Effector memory CD4-positive, alpha-beta T cell (primary cell): ENCODE measurements at regions not wholly inside any gene's neighbourhood (a gene's known extent, or its start where the extent isn't known, plus 50 kb on each side); places are given as distances from the start of the nearest gene placed in this dataset.
"Not testable (repeated sequence)": the region's sequence is repeated elsewhere in the genome, so short reads cannot be mapped to it uniquely, and the experiment has no call there.

Experiments used
- DNase-seq, 3 donors: peaks; one replicate each; pipeline ENCODE4 v3.0.0-alpha.2; 2020
- H3K27ac ChIP-seq: 2 replicates; pipeline ENCODE4 v1.7.0; 2013; ENCODE audit warnings: mild to moderate bottlenecking, low read length, moderate library complexity; ENCODE audit not compliant: insufficient read depth, poor library complexity, severe bottlenecking
- H3K27me3 ChIP-seq: replicated peaks from 2 replicates; pipeline ENCODE4 v1.7.0; 2013; ENCODE audit warnings: mild to moderate bottlenecking, low read length; ENCODE audit not compliant: insufficient read depth, control insufficient read depth, poor library complexity, severe bottlenecking
- H3K36me3 ChIP-seq: 2 replicates; pipeline ENCODE4 v1.7.0; 2013; ENCODE audit warnings: mild to moderate bottlenecking, low read length, moderate library complexity; ENCODE audit not compliant: control insufficient read depth, insufficient read depth
- H3K4me1 ChIP-seq: 2 replicates; pipeline ENCODE4 v1.7.0; 2013; ENCODE audit warnings: low read length, mild to moderate bottlenecking; ENCODE audit not compliant: control insufficient read depth, insufficient read depth, poor library complexity, severe bottlenecking
- H3K4me3 ChIP-seq: 2 replicates; pipeline ENCODE4 v1.7.0; 2013; ENCODE audit warnings: low read length, low read depth, mild to moderate bottlenecking; ENCODE audit not compliant: insufficient read depth, poor library complexity, severe bottlenecking
- H3K9me3 ChIP-seq: 2 replicates; pipeline ENCODE4 v1.7.0; 2013; ENCODE audit warnings: mild to moderate bottlenecking, low read length, moderate library complexity; ENCODE audit not compliant: control insufficient read depth

DNA sequence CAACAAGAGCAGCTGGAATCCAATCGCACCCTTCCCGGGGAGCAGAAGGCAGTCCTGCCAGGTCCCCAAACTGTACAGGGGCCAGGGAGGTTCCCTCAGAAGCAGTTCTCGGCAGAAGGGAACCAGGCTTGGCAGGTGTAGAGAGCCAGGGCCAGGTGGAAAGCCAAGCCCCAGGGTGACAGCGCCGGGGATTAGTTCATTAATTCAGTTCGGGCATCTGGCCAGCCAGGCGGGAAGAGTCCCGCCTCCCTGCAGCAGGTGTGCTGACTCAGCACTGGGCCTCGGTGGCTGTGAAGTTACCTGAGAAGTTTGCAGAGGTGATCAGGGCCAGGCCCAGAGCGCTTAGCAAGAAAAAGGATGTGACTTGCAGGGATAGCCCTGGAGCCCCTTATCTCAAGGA lies 4060.0 kb upstream of the TPTE start:
- not testable (repeated sequence) for H3K9me3 ChIP-seq, H3K27ac ChIP-seq, H3K4me3 ChIP-seq, DNase-seq, H3K36me3 ChIP-seq, H3K4me1 ChIP-seq, H3K27me3 ChIP-seq

DNA sequence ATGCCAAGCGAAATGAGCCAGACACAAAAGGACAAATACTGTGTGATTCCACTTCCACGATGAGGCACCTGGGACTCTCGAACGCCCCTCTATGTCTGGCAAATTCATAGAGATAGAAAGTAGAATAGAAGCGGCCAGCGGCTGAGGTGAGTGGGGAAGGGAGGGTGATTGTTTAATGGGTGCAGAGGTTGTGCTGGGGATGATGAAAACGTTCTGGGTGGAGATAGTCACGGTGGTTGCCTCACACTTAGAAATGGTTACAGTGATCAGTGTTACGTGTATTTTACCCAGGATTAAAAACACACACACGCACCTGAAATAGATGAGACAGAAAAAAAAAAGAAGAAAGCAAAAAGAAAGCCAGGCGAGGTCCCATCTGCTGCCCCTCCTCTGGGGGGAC lies 4057.0 kb upstream of the TPTE start:
- not testable (repeated sequence) for DNase-seq, H3K4me3 ChIP-seq, H3K27me3 ChIP-seq, H3K27ac ChIP-seq, H3K9me3 ChIP-seq, H3K36me3 ChIP-seq, H3K4me1 ChIP-seq

DNA sequence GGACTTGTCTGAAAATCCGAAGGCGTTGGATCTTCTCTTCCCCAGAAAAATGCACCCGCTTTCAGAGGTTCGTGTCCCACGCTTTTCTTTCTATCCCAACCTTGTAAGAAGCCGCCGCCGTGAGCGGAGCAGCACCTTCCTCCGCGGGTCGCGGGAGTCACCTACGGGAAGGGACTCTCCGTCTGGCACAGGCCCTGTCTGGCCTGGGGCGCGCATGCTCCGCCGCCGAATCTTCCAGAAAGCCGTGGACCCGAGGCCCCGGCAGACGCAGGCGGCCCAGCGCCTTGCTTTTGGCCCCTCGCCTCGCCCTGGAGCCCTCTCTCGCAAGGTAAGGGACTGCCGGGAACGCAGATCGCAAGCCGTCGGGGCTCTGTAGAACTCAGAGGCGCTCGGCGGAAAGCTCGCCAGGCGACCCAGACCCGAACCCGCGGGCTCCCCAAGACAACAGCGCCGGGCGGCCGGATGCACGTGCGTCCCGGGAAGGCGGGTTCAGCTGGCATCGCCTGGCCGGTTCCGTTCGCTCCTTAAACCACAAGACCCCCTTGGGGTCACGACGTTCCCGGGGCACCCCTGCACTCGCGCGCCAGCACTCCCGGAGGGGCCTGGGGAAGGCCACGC lies 4055.2 kb upstream of the TPTE start:
- H3K4me3 ChIP-seq, H3K27me3 ChIP-seq, H3K4me1 ChIP-seq, H3K36me3 ChIP-seq, DNase-seq, H3K27ac ChIP-seq, H3K9me3 ChIP-seq: not testable (repeated sequence)

- not testable (repeated sequence) for H3K4me3 ChIP-seq, H3K36me3 ChIP-seq, H3K9me3 ChIP-seq, H3K4me1 ChIP-seq, H3K27me3 ChIP-seq, DNase-seq, H3K27ac ChIP-seq
Observed at GRCh38 chr21:6466707-6467106, 4054.7 kb upstream of the TPTE start.

GRCh38 chr21:6467189-6467774 lies 4054.1 kb upstream of the TPTE start:
- H3K4me1 ChIP-seq, H3K36me3 ChIP-seq, H3K9me3 ChIP-seq, DNase-seq, H3K27me3 ChIP-seq, H3K27ac ChIP-seq, H3K4me3 ChIP-seq: not testable (repeated sequence)

DNA sequence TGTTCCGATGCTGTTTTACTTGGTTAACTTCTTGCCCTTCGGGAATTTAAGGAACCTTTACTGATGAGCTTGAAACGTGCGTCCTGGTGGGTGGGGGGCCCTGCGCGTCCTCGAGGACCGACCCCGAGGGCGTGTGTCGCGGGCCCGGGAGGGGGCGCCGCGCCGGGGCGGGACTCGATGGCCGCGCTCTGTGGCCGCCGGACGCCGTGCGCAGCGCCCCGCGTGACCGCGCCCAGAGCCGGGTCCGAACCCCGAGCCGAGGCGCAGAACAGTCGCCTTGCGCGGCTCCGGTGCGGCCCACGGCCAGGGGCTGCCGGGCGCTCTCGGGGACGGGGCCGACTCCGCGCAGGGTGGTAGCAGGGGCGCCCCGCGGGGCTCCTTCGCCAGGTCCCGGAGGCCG lies 4053.5 kb upstream of the TPTE start:
- not testable (repeated sequence) for DNase-seq, H3K27ac ChIP-seq, H3K9me3 ChIP-seq, H3K27me3 ChIP-seq, H3K36me3 ChIP-seq, H3K4me1 ChIP-seq, H3K4me3 ChIP-seq

DNA sequence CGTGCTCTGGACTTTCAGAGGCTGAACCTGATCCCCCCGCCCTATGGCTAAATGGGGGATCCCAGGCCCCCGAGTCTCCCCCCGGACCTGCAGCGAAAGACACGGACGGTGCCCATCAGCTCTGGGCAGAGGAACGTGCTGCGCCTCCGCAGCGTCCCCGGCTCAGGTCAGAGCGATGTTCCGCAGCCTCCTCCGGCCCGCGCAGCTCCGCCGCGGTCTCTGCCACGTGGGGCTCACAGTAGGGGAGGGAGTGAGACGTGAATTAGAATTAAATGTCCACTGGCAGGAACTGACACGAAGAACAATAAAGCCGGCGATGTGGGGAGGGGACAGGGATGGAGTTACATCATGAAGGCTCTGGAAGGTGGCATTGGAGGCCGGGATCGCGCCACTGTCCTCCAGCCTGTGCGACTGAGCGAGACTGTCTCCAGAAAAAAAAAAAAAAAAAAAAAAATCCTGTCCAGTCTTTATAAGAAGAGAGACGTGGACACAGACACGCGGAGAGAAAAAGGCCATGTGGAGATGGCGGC lies 4053.0 kb upstream of the TPTE start:
- not testable (repeated sequence) for H3K9me3 ChIP-seq, H3K36me3 ChIP-seq, DNase-seq

DNA sequence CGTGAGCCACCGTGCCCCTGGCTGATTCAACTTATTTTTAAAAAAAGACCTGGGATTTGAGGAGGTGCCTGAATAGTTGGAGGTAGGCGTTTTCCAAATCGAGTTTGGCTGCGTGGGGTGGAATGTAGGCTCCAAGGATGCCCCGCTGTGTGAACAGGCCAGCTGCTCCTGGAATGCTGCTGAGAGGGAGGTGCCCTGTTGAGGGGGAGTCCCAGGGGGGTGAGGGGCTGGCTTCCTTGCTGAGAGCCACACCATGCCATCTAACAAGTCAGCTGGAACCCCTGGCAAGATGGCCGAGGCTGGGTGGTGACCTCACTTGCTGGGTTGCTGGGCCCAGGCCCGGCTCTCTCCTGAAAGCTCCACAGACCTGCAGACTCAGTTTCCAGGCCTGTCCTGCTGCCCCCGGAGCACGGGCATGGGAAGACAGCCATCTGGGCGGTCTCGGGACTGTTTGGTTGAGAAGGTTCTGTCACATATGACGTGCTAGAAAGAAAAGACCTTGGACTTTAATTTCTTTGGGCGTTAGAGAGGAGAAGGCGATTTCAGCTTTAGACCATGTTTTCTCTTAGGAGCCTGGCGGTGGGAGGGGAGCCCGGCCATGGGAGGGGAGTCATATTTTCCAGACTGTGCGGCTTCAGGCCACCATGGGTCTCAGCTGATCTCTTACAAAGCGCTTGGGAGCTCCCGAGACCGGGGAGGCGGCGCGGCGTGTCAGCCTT lies 4047.0 kb upstream of the TPTE start:
- H3K36me3 ChIP-seq, H3K4me3 ChIP-seq, H3K27ac ChIP-seq, DNase-seq, H3K9me3 ChIP-seq, H3K27me3 ChIP-seq, H3K4me1 ChIP-seq: not testable (repeated sequence)

More for the DNA sequence above, 4053.0 kb upstream of the TPTE start:
- not testable (repeated sequence) for H3K27ac ChIP-seq, H3K27me3 ChIP-seq, H3K4me1 ChIP-seq, H3K4me3 ChIP-seq

GRCh38 chr21:6481116-6481515 lies 4040.3 kb upstream of the TPTE start:
- not testable (repeated sequence) for H3K27me3 ChIP-seq, H3K4me1 ChIP-seq, DNase-seq, H3K4me3 ChIP-seq, H3K36me3 ChIP-seq, H3K27ac ChIP-seq, H3K9me3 ChIP-seq

GRCh38 chr21:6482616-6483015 lies 4038.8 kb upstream of the TPTE start:
- not testable (repeated sequence) for H3K4me1 ChIP-seq, H3K27me3 ChIP-seq, DNase-seq, H3K36me3 ChIP-seq, H3K4me3 ChIP-seq, H3K9me3 ChIP-seq, H3K27ac ChIP-seq
